ENCODE measurements at regions not wholly inside any gene's neighbourhood (a gene's known extent, or its start where the extent isn't known, plus 50 kb on each side); places are given as distances from the start of the nearest gene placed in this dataset.

DNA sequence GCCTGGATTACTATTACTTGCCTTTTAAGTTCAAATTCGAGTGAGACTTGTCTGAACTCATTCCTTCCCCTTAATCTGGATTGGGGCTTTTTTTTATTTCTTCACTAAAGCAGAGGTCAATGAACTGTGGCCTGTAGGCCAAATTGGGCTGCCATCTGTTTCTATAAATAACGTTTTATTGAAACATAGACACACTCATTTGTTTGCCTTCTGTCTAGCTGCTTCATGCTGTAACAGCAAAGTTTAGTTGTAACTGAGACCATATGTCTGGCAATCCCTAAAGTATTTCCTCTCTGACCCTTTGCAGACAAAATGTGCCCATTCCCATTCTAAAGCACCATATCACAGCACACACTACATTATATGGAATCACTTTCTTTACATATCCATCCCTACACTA, 207.9 kb upstream of the ISX start:
- TF ChIP-seq EZH2 (IDR thresholded peaks at IDR 0.05; ENCODE audit: borderline replicate concordance, insufficient read depth, low read depth, low read length, poor library complexity, severe bottlenecking), result no peak
- TF ChIP-seq, protein P1, sequence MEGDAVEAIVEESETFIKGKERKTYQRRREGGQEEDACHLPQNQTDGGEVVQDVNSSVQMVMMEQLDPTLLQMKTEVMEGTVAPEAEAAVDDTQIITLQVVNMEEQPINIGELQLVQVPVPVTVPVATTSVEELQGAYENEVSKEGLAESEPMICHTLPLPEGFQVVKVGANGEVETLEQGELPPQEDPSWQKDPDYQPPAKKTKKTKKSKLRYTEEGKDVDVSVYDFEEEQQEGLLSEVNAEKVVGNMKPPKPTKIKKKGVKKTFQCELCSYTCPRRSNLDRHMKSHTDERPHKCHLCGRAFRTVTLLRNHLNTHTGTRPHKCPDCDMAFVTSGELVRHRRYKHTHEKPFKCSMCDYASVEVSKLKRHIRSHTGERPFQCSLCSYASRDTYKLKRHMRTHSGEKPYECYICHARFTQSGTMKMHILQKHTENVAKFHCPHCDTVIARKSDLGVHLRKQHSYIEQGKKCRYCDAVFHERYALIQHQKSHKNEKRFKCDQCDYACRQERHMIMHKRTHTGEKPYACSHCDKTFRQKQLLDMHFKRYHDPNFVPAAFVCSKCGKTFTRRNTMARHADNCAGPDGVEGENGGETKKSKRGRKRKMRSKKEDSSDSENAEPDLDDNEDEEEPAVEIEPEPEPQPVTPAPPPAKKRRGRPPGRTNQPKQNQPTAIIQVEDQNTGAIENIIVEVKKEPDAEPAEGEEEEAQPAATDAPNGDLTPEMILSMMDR (IDR thresholded peaks at IDR 0.05), result no peak

Measured in B cell (primary cell).